ENCODE measurements at regions not wholly inside any gene's neighbourhood (a gene's known extent, or its start where the extent isn't known, plus 50 kb on each side); places are given as distances from the start of the nearest gene placed in this dataset.

- TF ChIP-seq POLR2A (IDR thresholded peaks at IDR 0.05), result no peak
- TF ChIP-seq, protein P1, sequence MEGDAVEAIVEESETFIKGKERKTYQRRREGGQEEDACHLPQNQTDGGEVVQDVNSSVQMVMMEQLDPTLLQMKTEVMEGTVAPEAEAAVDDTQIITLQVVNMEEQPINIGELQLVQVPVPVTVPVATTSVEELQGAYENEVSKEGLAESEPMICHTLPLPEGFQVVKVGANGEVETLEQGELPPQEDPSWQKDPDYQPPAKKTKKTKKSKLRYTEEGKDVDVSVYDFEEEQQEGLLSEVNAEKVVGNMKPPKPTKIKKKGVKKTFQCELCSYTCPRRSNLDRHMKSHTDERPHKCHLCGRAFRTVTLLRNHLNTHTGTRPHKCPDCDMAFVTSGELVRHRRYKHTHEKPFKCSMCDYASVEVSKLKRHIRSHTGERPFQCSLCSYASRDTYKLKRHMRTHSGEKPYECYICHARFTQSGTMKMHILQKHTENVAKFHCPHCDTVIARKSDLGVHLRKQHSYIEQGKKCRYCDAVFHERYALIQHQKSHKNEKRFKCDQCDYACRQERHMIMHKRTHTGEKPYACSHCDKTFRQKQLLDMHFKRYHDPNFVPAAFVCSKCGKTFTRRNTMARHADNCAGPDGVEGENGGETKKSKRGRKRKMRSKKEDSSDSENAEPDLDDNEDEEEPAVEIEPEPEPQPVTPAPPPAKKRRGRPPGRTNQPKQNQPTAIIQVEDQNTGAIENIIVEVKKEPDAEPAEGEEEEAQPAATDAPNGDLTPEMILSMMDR (IDR thresholded peaks at IDR 0.05), result no peak
Observed at GRCh38 chr1:38600905-38601304, 258.7 kb downstream of the RRAGC start.
